Endometrium (tissue), 2 donors: ENCODE measurements at regions not wholly inside any gene's neighbourhood (a gene's known extent, or its start where the extent isn't known, plus 50 kb on each side); places are given as distances from the start of the nearest gene placed in this dataset.

Experiments
- FAIRE-seq: peaks from 2 replicates; lab custom pipeline; 2012; peaks lifted over from hg19 to GRCh38; lab: Jason Lieb, UNC
- donor health status: control.
- donor health status: control.

DNA sequence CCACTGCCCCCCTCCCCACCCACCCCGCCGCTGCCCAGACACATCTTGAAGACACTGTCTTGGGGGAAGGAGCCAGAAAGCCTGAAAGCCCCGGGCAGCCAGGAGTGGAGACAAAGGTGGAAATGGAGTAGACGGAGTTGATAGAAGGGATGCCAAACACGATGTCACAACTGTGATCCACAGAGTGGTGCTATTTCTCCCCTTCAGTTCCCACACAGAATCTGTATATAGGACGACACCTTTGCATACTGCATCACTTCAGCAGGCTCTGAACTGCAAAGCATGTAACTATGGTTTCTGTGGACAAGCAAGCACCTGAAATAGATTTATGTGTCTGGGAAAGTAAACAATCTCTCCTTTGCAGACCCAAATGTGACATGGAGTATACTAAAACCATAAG is 56.4 kb upstream of the F13A1 start:
- FAIRE-seq, result no peak

DNA sequence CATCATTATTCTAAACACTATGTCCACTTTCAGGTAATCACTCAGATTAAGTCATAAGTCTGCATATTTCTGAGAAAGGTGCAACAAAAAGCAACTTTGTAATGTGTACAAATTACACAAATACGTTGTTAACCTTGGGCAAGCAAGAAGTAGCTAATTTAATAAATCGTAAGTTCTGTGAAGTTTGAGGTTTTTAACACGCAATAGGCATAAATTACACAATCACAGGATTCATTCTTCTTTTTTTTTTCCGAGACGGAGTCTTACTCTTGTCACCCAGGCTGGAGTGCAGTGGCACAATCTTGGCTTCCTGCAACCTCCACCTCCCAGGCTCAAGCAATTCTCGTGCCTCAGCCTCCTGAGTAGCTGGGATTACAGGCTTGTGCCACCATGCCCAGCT is 57.2 kb upstream of the F13A1 start:
- FAIRE-seq, result no peak

DNA sequence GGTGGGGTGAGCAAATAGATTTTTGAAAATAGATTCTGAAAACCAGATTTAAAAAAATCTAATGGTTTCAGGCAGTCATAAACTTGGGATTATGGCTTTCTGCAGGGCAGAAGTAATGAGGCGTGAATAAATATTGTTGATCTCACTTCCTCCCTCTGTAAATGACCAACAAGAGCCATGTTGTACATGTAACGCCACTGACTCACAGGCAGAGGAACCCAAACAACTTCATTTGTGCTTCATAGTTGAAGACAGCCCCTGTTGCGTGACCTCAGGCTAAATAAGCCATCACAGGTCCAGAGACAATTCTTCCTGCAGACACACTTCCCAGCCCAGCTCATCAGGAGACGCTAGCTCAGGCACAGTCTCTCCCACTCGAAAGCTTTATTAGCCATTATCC is 59.1 kb upstream of the F13A1 start:
- no peak for FAIRE-seq

DNA sequence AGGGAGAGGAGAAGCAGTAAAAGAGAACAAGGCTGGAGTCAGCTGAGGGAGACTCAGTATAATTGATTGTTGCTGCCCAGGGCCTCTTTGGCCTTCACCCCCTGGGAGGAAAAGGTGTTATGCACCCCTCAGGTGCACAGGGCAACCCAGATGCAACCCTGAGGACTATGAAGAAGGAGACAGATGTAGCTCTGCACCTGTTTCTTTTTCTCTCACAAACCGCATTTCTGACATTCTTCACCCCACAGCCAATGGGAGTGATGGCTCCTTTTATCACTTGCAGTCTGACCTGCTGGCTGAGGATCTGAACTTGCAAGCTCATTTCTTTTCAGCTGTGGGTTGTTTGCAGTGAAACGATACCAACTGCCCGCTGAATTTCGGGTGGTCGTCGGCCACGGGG is 64.1 kb upstream of the F13A1 start:
- FAIRE-seq, result no peak

DNA sequence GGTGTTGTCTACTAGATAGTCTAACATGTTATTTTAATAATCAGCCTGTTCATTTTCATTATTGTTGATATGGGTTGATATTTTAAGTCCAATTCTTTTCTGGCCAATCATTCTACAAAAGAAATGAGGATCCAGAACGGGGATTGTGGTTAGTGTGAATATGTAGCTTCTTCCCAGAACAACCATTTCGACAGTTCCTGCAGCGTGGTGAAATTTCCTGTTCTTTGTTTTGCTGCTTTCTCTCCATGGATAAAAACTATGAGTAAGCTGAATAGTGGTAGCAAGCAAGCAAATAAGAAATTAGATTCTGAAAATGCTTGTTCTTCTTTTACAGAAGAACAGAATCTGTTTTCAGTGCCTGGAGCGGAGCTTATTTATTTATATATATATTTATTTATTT is 65.5 kb upstream of the F13A1 start:
- no peak for FAIRE-seq

DNA sequence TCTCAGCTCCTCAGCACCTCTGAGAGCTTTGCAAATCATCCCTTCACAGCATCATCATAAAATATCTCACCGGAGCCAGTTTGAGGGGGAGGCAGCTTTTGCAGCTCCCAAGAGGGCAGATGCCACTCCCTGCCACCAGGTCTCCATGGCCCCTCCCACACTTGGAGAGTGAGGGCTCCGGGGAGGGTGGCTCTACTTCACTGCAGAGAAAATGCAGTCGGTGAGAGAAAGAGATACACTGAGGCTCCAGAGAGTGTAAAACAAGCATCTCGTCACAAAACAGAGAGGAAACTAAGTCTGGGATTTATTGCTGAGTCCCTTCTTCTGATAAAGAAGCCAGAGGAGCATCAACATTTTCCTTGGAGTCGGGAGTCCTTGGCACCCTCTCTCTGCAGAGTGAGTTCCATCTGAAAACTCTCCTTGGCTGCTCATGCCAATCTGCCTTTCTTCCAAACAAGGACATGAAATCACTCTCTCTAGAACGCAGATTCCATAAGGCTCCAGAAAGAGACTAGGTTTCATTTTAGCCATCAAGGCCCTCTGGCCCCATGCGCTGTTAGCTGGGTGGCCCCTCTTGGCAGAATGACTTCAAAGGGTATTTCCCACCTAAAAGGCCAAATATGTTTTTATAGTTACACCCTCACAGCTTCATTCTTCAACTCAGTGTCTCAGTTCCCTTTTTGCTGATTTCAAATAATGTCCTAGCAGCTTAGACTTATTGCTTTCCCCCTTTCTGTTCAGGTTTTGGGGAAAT is 70.6 kb upstream of the F13A1 start:
- no peak for FAIRE-seq

DNA sequence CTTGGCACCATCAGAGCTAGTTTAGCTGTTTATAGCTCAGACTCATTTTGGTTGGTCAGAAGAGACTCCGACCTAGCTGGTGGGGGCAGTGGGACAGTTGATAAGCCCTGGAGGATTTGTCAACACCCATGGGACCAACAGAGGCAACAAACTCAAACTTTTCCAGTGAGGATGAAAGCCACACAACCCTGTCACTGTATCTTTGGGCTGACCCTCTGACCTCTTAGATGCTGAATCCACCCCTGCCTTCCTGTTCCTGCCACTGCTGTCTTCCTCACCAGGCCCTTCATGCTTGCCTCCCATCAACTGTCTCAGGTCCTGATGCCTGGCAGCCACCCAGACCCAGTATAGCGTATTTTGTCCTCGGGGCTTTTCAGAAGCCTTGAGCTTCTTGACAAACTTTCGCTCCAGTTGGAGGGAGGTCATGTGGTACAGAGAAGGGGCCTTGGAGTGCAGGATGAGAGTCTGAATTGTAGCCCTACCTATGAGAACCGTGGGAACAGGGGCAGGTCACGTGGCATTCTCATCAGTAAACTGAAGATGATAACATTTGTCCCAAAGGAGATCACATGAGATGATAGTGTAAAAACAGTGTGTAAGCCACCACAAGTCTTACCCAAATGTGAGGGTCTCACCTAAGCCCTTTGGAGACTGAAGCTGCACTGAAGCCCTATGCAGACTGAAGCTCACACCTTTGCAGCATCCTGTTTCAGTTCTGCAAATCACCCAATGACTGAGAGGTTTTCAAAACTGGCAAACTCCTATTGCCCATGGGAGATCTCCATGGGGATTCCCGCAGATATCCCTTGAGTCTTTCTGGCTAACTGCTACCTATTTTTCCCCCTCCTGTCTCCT is 72.0 kb upstream of the F13A1 start:
- FAIRE-seq, result no peak

DNA sequence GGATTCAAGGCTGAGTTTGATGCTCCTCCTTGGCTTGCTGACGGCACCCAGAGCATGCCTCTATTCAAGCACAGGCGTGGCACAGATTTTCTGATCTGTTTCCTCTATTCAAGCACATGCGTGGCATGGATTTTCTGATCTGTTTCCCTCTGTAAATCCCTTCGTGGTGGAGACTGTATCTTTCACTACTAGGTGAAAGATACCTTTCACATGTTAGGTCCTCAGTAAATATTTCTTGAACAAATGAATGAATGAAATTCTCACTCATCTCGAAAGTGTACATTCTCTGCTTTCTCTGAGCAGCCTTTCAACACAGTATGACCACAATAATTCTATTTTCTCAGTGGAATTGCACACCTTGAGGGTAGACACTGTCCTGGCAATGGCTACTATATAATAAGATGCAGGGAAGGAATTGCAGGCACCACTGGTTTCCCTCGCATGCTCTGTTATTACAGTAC is 72.6 kb upstream of the F13A1 start:
- FAIRE-seq, result no peak

DNA sequence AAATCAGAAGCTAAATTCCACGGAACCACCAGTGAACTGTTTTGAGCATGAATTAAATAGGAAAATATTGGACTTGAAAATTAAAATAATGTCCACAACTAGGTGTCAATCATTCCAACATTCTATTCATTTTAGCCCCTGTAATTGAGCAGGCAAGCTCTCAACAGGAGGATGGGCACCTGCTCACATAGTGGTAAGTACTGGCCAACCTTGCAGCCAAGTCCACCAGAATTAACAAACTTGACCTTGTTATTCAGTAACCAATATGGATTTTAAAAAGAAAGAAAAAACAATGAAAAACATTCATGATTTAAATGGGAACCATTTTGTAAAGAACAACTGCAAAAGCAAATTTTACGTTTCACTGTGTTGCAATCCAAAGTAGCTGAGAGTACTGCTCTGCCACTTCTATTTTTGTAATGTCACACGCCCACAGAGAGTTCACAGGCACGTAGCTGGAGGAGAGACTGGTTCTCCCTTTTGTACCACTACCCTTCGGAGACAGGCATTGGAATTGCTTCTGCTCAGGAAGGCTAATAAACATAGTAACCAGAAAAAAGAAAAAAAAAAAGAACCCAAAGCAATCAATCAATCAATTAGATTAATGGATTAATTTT is 75.2 kb upstream of the F13A1 start:
- no peak for FAIRE-seq

DNA sequence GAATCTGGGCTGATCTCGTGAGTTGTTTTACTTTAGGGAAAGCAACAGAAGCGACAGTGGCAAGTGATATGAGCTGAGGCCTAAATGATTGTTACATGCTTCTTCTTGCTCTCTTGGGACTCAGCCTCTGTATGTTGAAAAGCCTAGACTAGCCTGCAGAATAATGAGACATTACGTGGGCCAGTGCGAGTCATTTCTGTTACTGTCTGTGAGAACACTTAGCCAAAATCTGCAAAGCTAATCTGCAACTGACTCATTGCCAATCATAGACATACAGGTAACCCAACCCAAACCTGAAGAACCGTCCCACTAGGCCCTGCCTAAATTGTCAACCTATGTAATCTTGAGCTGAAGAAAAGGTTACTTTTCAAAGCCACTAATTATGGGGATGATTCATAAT is 77.4 kb upstream of the F13A1 start:
- FAIRE-seq, result no peak

DNA sequence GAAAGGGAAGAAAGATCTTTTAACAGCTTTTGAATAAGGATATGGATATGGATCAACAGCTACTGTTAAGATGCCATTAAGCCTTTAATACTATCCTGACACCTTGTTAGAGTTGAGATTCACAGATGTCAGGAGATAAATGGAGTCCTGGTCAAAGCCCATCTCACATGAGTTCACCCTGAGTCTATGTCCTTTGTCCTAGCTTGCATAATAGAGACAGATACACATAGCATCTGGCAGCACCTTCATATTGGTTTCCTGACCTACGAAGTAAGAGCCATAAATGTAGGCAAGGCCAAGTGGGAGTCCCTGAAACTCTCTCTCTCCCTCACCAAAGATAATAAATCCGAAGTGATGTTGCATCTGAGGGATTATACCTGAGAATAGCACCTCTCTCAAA is 79.1 kb upstream of the F13A1 start:
- no peak for FAIRE-seq

DNA sequence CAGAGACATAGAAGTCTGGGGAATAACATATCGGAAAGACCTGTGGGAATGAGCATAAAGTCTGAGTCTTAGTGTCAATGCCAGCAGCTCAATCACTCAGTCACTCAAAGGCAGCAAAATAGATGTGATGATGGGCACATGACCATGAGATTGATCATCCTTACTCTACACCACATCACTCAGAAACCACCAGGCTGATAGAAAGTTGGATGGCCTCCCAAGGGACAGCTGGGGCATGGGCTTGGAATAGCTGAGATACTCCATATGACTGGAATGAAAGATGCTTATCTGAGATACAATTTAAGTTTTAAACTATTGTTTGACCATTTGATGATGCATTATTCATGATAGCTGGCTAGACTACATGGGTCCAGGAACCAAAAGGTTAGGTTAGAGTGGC is 80.9 kb upstream of the F13A1 start:
- FAIRE-seq, result no peak

DNA sequence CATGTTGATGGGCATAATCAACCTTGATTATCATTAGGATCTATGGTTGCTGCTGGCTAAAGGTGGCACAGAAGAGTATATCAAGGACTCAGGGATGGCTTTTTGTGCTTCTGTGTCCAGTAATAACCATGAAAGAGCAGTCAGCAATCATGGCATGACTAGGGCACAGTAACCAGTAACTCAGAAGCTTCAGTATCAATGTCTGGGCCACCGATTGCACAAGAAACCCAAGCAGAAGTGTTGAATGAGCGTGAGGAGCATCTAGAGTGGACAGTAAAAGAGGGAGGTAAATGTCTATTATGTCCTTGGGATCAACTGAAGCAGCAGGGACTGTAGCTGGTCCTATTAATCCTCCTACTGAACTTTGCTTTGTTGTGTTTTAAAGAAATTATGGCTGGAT is 81.5 kb upstream of the F13A1 start:
- FAIRE-seq, result no peak

DNA sequence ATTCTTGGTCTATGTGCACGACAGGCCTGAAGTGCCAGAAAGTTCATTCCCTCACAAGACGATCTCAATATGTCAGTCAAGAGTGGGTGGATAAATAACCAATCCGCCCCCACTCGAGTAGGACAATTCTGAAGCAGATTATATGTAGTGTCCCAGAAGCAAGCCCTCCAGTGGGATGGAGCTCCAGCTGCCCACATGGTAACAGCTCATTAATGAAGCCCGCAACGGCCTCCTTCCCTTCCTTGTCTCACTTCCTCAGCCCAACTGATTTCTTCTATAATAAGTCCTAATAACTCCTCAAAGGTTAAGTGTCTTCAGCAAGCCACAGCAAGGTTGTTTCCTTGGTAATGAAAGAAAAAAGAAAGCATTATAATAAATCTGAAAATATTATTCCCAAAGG is 82.1 kb upstream of the F13A1 start:
- no peak for FAIRE-seq

DNA sequence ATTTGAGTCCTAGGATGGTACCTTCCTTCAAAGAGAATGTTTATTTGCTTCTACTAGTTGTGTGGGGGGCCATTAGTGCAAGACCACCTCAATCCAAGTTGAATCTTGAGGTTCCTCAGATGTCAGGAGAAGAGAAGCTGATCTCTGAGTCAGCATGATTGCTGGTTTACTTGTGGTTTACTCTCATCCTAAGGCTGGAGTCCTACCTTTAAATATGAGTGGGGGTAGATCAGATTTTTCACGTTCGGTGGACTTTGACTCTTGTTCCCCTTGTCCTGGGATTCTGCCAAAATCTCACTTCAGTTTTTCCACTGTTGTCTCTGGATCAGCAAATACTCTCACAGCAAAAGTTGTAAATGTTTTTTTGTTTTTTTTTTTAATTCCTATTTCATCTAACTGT is 84.6 kb upstream of the F13A1 start:
- no peak for FAIRE-seq

DNA sequence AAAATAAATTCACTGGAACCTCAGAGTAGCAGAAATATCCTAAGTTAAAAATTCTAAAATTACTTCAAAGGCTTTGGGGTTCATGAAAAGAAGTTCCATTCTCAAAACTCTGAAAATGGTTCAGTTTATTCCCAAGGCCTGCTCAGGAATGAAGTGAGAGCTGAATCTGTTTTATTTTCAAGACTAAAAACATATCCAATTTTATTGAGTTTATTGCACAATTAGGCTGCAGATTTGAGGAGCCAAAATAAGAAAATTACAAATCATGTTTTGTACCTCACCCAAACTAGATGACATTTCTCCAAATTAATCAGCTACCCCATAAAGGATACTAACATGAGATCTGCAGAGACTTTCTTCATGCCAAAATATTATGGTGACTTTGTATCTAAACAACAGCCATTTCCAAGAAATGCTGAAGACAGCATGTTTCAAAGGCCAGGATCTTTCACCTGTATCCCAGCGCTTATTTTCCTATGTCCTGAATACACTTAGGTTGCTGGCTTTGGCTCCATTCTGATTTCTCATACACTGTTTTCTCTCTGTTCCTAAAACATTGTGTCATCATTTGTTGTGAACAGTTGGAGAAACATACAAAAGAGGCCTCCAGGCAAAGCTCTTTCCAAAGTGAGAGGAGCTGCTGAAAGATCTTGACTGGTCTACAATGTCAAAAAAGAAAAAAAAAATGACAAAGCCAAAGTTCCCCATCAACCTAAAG is 85.7 kb upstream of the F13A1 start:
- peak; percentile 97 for FAIRE-seq

DNA sequence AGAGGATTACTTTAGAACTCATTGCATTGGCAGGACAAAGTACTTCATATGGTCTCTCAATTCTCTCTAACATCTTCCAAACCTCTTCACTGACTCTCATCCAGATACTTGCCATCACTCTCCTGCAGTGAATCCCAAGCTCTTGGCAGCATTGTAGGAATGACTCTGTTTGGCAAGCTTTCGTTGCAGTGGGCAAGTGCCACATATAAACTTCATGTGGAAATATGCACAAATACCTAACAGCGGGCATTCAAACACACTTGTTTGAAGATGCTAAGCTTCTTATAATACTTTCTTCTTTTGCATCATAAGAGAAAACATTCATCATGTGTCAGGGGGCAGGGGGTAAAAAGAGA is 86.2 kb upstream of the F13A1 start:
- no peak for FAIRE-seq

DNA sequence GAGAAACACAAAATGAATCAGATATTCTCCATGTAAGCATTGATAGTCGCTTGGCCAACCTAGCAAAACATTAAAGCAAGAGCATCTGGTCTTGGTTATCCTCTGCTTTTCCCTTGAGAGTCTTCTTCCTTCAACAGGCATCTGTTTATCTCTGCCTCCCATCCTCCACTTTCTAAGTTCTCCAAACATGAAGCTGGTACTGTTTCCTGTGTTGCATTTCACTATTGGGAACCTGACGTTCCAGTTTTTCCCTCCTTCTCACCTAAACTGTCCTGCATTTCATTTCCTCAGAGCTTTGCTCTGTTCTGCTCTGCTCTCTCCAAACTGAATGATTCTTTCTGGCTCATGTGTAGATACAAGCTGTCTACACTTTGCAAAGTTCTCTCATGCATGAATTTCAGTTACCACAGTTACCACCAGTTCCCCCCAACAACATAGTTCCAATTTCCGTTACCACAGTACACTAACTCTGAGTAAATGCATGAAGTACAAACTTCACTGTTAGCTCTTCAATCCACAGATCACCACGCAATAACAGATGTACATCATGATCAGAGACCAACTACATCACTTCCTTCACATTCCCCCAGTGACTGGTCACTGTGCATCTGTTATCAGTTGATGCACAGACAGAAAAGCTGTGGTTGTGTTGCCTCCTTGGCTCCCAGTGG is 86.7 kb upstream of the F13A1 start:
- FAIRE-seq, result peak; percentile 91

DNA sequence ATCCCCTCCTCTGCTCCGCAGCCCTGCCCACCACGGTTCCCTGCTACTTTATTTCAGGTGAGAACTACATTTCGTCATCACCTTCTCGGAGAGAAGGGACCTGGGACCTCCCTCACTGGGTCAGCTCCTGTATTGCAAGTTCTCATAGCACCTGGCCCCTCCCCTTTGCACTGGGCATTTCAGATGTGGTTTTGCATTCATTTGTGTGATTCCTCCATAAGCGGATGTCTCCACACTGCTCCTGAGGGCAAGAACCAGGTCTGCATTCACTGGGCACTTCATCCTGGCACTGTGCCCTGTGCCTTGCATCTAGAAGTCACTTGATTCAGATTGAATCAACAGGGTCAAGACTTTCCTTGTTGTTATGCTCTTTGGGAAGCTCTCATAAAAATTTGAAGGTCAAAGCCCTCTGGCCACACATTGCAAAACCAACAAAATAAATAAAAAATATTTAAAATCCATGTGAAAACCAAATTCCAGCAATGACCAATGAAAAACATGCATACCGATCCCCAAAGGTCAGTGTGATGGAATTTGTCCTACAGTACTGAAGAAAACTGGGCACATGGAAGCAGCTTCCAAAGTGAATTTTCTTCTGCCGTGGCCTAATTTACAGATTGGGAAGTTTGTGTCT is 89.1 kb upstream of the F13A1 start:
- peak; percentile 51 for FAIRE-seq

DNA sequence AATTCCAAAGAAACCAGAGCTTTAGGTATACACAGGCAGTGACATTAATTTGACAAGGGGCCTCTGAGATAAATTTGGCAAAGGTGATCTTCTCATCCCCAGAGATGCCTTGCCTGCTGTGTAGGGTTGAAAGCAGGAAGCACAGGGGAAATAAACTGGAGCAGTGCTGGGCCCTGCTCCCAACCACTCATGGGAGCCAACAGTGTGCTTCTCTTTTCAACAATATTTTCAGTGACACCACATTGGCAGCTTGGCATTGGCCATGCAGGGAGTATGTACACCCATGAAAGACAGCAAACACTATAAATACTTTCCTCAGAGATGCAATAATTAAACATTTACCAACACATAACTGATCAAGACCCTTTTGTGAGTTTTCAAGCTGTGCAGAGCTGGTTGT is 90.7 kb upstream of the F13A1 start:
- no peak for FAIRE-seq

DNA sequence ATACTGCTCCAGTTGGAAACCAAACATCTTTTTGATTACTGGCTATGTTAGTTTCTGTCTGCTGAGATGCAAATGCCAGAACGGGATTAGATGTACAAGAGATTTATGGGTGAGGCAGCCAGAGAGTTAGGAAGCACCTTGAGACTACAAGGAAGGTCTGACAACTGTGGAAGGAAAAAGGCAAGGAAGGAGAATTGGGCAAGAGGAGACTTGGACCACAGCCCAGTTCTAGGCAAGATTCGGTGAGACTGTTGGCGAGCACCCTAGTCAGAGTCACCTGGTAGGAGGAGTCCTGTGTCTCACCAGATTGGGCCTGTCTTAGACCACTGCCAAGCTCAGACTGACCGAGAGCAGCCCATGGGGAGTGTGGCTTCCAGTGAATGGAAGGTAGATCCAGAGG is 91.8 kb upstream of the F13A1 start:
- no peak for FAIRE-seq

DNA sequence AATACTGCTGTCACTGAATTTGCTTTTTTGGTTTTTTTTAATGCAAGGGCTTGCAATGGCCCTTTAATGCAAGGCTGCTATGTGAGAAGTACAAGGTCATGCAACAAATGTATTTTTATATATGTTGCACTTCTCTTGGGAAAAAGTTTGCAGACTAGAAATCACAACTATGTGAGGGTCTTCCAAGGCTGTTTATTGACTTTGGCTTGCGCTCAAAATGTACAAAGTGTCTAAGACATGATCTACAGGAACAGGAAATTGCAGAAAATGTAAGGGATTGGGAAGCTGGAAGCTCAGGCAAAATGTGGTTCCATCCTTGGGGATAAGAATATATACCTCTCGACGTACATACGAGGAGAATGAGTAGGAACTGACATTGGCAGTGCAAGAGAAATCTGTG is 92.2 kb upstream of the F13A1 start:
- no peak for FAIRE-seq
